Endothelial cell of umbilical vein (primary cell): ENCODE measurements at regions not wholly inside any gene's neighbourhood (a gene's known extent, or its start where the extent isn't known, plus 50 kb on each side); places are given as distances from the start of the nearest gene placed in this dataset.

Source experiments
- BruUV-seq: library from RNA; stranded (reverse); fragments of 400-500 nt; replicated peaks from 2 replicates; lab custom pipeline; 2021; lab: Mats Ljungman, UMichigan
- CTCF ChIA-PET: fragments of 300-600, 350-600 bp; sonication (Branson Sonifier 250); formaldehyde crosslinking; loops from one replicate; lab custom pipeline; 2021; ENCODE audit warnings: antibody characterized with exemption, inconsistent platforms; lab: Charles Lee
- POLR2A ChIA-PET: fragments of 300-600, 350-600 bp; sonication (Branson Sonifier 250); formaldehyde crosslinking; loops from one replicate; lab custom pipeline; 2021; ENCODE audit warnings: antibody characterized with exemption, inconsistent platforms; lab: Charles Lee
- DNase-seq: peaks from one replicate; pipeline ENCODE4 v3.0.0-alpha.2; 2011; ENCODE audit warnings: low read depth, low spot score
- FAIRE-seq: peaks from 2 replicates; lab custom pipeline; 2011; peaks lifted over from hg19 to GRCh38; lab: Jason Lieb, UNC
- H2AFZ ChIP-seq: 2 replicates; pipeline ENCODE4 v1.6.0; 2012; ENCODE audit warnings: low read depth, low read length, control low read depth, inconsistent platforms
- H3K27ac ChIP-seq: 2 replicates; pipeline ENCODE4 v1.5.1; 2011; ENCODE audit warnings: low read depth, mild to moderate bottlenecking, control low read depth, low read length, moderate library complexity; ENCODE audit not compliant: insufficient read depth
- H3K27me3 ChIP-seq, 2 experiments: 2 replicates each; pipeline versions ENCODE4 v1.6.0 to v1.6.1; 2011; ENCODE audit warnings: low read length in 2 of 2, mixed read lengths in 1 of 2; ENCODE audit not compliant: control insufficient read depth in 2 of 2, insufficient read depth in 2 of 2
- H3K36me3 ChIP-seq, 2 experiments: 2 replicates in 1 of 2; 3 replicates in 1 of 2; pipeline ENCODE4 v1.5.1; 2011; ENCODE audit warnings: low read length in 2 of 2, mild to moderate bottlenecking in 1 of 2, moderate library complexity in 1 of 2; ENCODE audit not compliant: control insufficient read depth in 2 of 2, insufficient read depth in 2 of 2; ENCODE audit errors: extremely low read depth in 1 of 2
- H3K4me1 ChIP-seq: 3 replicates; pipeline ENCODE4 v1.5.1; 2011; ENCODE audit warnings: mild to moderate bottlenecking, low read length; ENCODE audit not compliant: control insufficient read depth, insufficient read depth; ENCODE audit errors: extremely low read depth
- H3K4me2 ChIP-seq: 2 replicates; pipeline ENCODE4 v1.6.1; 2011; ENCODE audit warnings: low read length, control low read depth, mixed read lengths; ENCODE audit not compliant: insufficient read depth
- H3K4me3 ChIP-seq, 3 experiments: fragments of 200-600 bp in 1 of 3; sonication (generic), shearing (Covaris generic) in 1 of 3; replicated peaks in 1 of 3; 2 replicates each; pipeline ENCODE4 v1.5.1; 2011 to 2016; ENCODE audit warnings: control low read depth in 3 of 3, low read length in 3 of 3, mild to moderate bottlenecking in 2 of 3, inconsistent platforms in 1 of 3, low read depth in 1 of 3, moderate library complexity in 1 of 3; ENCODE audit not compliant: insufficient read depth in 1 of 3
- H3K79me2 ChIP-seq: 2 replicates; pipeline ENCODE4 v1.6.0; 2012; ENCODE audit warnings: low read length, inconsistent platforms; ENCODE audit not compliant: control insufficient read depth, insufficient read depth
- H3K9ac ChIP-seq: replicated peaks from 2 replicates; pipeline ENCODE3; 2011; ENCODE audit warnings: low read length, control low read depth; ENCODE audit not compliant: insufficient read depth; ENCODE audit errors: extremely low read depth
- H3K9me1 ChIP-seq: replicated peaks from 3 replicates; pipeline ENCODE4 v1.6.0; 2011; ENCODE audit warnings: mild to moderate bottlenecking, low read length; ENCODE audit not compliant: control insufficient read depth, insufficient read depth; ENCODE audit errors: extremely low read depth
- H3K9me3 ChIP-seq: replicated peaks from 2 replicates; pipeline ENCODE4 v1.5.1; 2012; ENCODE audit warnings: low read length, inconsistent platforms; ENCODE audit not compliant: control insufficient read depth, insufficient read depth
- H4K20me1 ChIP-seq: replicated peaks from 2 replicates; pipeline ENCODE3; 2011; ENCODE audit warnings: mild to moderate bottlenecking, low read length; ENCODE audit not compliant: control insufficient read depth, insufficient read depth; ENCODE audit errors: extremely low read depth
- CTCF ChIP-seq, 2 donors: IDR thresholded peaks; 1 replicate in 1 of 2; 2 replicates in 1 of 2; pipeline ENCODE4 v1.5.1; 2011; ENCODE audit warnings: low read length in 2 of 2, mild to moderate bottlenecking in 2 of 2, moderate library complexity in 2 of 2, control low read depth in 1 of 2, inconsistent platforms in 1 of 2, low read depth in 1 of 2; ENCODE audit not compliant: insufficient read depth in 1 of 2; ENCODE audit errors: extremely low read depth in 1 of 2
- EZH2 ChIP-seq: IDR thresholded peaks from 2 replicates; pipeline ENCODE4 v1.6.1; 2012; ENCODE audit warnings: borderline replicate concordance, low read depth, mild to moderate bottlenecking, moderate library complexity, low read length, inconsistent platforms; ENCODE audit not compliant: severe bottlenecking
- FOS ChIP-seq: IDR thresholded peaks from 2 replicates; pipeline ENCODE4 v1.6.1; 2011; ENCODE audit warnings: mild to moderate bottlenecking, low read length, moderate library complexity, borderline replicate concordance; ENCODE audit not compliant: insufficient read depth
- GATA2 ChIP-seq: IDR thresholded peaks from 2 replicates; pipeline ENCODE4 v1.7.0; 2011; ENCODE audit warnings: low read depth, mild to moderate bottlenecking, moderate library complexity, mixed read lengths, low read length; ENCODE audit not compliant: insufficient read length, insufficient read depth
- JUN ChIP-seq: IDR thresholded peaks from 2 replicates; pipeline ENCODE4 v1.6.1; 2011; ENCODE audit warnings: borderline replicate concordance, low read depth; ENCODE audit not compliant: insufficient read length, insufficient read depth
- MAX ChIP-seq: IDR thresholded peaks from 2 replicates; pipeline ENCODE4 v1.6.1; 2011; ENCODE audit not compliant: insufficient read depth, insufficient read length
- MYC ChIP-seq: IDR thresholded peaks from one replicate; pipeline ENCODE4 v1.6.1; 2011; ENCODE audit warnings: mild to moderate bottlenecking, low read depth, low read length
- POLR2A ChIP-seq: IDR thresholded peaks from 2 replicates; pipeline ENCODE4 v1.6.1; 2012; ENCODE audit warnings: low read depth, mild to moderate bottlenecking, control low read depth, low read length
- POLR2AphosphoS5 ChIP-seq: IDR thresholded peaks from 2 replicates; pipeline ENCODE4 v1.6.1; 2012; ENCODE audit warnings: low read depth, mild to moderate bottlenecking, control low read depth, low read length, moderate library complexity; ENCODE audit not compliant: insufficient read depth
- dilution Hi-C: fragments of 300-500 bp; cut with MboI; formaldehyde crosslinking; loops from one replicate; pipeline ENCODE4 v1.15.0; 2019; ENCODE audit warnings: low sequenced_read_pairs; ENCODE audit not compliant: extremely low pct_ligation_motif_present
- intact Hi-C: fragments of 100-400 bp; cut with micrococcal nuclease; formaldehyde crosslinking; loops from one replicate; pipeline ENCODE4 v1.10.0; 2022

- dilution Hi-C loops (no loop called here), intact Hi-C loops (no loop called here)
- Histone ChIP-seq H2AFZ (no peak overlapping the region), H3K4me3 (no peak overlapping the region), H3K9ac (no peak overlapping the region), H3K9me3 (no peaks in the 10 kb centered on the region), H3K27ac (no peak overlapping the region), H4K20me1 (no peaks in the 10 kb centered on the region), H3K4me2 (no peak overlapping the region), H3K9me1 (no peaks in the 10 kb centered on the region), H3K79me2 (no peaks in the 10 kb centered on the region), H3K4me1 (no peaks in the 10 kb centered on the region), H3K36me3 (no peaks in the 10 kb centered on the region), H3K27me3 (no peaks in the 10 kb centered on the region)
- TF ChIP-seq MYC (no peak), JUN (no peak), POLR2AphosphoS5 (no peak), MAX (no peak), CTCF (IDR thresholded peaks at IDR 0.05; ENCODE audit: extremely low read depth in 1 of 2, insufficient read depth in 1 of 2, low read depth in 1 of 2, low read length in 2 of 2) (no peak), POLR2A (no peak), EZH2 (no peak), GATA2 (no peak), FOS (no peak)
- no peak for DNase-seq
- POLR2A ChIA-PET = no interaction called here
- CTCF ChIA-PET = no interaction called here
- BruUV-seq = no TSS peak
- no peak for FAIRE-seq
These were observed 843.2 kb upstream of the ID2 start for GRCh38 chr2:7838669-7839068.
